SK-N-DZ (cell line): ENCODE measurements at regions not wholly inside any gene's neighbourhood (a gene's known extent, or its start where the extent isn't known, plus 50 kb on each side); places are given as distances from the start of the nearest gene placed in this dataset.

Experiments
- DNase-seq: peaks from one replicate; pipeline ENCODE4 v3.0.0-alpha.2; 2015; ENCODE audit warnings: low spot score

DNA sequence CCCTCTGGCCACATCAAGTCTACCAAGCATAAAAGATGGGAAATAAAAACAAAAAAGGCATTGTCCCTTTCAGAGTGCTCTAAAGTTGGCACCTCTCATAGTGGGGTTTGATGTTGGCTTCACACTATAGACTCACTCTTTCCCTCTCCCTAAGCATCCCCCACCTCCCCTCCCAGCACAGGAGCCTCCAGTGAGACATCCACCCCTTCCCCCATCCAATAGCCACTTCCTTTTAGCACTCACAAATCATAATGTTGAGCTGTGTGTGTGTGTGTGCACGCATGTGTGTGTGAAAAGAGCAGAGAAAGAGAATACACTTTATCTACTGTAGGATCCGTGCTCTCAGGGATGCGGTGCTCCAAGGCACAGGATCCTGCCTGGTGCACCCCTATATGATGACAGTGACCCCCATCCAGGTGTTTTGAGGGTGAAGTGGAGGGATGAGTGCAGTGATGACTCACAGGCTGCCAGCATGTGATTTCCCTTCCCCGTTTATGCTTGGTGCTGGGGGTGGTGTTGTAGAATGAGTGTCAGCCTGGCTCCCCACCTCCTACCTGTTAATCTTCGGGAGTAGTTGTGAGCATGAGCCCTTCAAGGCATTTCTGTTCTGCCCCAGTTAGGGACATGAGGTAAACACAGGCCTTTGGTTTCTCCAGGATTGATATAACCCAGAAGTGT lies 235.2 kb upstream of the B3GAT1 start:
- no peak for DNase-seq

DNA sequence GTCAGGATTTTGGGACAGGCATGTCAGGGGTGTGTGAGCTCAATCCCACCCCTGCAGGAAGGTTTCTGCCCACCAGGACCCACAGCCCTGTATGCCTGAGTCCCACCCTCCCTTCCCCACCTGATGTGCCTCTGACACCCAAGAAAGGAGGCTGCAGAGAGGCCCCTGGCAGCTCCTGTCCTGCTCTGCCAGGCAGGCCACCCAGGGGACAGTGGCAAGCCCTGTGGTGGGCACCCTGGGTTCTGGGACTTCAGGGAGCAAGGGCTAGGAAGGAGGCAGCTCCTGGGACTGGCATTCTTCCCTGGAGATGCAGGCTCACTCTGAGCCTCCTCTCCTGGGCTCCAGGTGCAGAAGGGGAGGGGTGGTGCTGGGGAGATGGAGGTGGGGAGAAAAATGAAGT lies 234.5 kb upstream of the B3GAT1 start:
- no peak for DNase-seq

DNA sequence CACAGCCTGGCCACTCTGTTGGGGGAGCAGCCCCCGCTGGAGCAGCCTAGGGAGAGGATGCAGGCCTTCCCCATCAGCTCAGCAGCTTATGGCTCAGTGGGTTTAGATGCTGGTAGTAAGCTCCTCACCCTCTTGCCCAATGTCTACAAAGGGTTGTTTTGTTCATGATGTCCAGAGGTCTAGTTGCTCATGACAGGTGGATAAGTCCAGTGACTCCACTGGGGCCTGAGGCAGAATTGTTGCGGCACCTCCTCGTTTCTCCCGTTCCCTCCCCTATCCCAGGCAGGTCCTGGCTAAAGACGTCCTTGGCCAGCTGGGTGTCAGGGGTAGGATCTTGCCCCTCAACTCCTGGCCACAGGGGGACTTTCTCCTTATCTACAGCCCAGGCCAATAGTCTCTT lies 233.5 kb upstream of the B3GAT1 start:
- no peak for DNase-seq

DNA sequence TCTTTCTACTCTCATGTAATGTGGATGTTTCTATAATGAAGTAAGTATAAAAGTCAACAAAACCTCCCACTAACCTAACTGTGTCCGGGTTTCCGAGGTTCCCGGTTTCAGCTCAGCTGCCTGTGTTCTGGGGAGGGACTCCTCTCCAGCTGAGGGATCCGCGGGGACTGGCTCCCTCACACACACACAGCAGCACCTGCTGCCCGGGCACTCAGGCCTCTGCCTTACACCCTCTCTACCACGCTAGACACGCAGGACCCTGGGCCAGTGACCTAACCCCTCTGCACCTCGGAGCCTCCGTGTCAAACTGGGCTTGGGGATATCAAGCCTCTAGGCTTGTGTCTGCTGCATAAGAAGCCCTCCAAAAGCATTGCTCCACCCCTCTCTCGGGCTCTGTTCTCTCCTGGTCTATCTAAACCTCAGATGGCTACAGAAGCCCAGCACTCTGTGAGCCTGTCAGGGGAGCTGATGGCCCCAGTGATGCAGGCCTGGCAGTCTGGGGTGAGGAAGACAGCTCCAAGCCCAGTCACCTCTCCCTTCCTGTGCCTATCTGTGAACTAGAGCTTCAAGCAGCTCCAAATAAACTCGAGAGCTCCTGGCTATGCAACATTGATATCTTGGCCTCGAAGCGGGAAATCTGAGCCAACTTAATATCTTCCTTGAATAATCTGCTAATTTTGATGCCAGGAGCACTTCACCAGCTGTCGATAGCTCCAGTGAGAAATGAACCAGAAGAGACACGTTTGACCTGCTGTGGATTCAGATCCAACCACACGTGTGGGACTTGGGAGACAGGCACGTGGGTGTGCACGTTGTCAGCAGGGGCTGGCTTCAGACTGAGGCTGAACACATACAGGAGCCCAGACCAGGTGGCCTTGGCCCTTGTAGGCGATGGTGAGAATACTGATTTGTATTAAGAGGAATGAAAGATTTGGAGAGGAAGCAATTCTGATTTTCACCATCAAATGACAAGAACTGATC lies 232.7 kb upstream of the B3GAT1 start:
- no peak for DNase-seq

DNA sequence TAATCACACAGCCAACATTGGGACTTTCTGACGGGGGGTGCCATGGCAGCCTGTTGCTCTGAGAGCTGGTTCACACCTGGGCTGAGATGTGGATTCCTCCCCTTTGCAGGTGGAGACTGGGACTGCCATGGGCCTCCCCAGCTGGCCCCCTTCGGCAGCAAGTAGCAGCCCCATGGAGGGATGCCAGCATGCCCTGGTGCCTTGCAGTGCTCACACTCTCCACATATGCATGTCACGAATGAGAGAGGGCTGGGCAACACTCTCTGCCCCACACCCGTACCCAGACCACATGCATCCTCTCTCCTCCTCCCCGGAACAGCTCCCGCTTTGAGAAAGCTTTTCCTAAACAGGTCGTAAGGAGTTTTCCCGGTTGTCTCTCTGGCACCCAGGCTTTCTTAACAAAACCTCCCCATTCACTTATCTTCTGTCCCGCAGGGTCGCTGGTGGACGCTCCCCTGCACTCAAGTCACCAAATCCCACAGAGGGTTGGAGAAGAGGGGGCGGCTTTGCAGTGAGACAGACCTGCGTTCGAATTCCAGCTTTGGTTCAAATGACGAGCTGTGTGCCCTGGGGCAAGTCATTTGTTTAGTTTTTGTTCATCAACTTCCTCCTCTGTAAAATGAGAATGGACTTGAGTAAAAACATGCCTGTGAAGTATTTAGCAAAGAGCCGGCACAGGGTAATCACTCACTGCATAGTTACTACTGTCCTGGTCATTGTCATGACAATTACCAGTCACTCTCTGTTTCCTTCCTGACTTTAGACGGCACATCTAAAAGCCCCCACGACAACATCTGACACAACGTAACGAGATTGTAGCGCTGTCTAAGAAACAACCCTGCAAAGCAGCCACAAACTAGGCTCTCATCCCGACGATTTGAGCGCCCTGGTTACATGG lies 231.3 kb upstream of the B3GAT1 start:
- DNase-seq: no peak

DNA sequence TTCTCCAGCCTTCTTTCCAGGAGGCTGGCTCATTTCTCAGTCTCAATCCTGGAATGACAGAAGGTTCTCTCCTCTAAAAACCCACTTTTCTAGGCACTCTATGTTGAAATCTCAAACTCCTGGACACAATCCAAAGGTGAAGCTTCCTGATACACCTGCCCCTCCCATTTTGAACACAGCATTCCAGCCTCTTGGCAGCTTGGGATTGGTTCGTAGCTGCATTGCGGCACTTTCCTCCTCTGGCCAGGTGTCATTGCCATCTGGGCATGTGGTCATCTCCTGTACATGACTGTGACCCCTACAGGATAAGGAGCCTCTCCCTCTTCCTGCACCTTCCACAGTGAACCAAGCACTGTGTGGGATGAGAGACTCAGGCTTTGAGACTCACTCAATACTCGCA lies 230.2 kb upstream of the B3GAT1 start:
- DNase-seq: no peak

DNA sequence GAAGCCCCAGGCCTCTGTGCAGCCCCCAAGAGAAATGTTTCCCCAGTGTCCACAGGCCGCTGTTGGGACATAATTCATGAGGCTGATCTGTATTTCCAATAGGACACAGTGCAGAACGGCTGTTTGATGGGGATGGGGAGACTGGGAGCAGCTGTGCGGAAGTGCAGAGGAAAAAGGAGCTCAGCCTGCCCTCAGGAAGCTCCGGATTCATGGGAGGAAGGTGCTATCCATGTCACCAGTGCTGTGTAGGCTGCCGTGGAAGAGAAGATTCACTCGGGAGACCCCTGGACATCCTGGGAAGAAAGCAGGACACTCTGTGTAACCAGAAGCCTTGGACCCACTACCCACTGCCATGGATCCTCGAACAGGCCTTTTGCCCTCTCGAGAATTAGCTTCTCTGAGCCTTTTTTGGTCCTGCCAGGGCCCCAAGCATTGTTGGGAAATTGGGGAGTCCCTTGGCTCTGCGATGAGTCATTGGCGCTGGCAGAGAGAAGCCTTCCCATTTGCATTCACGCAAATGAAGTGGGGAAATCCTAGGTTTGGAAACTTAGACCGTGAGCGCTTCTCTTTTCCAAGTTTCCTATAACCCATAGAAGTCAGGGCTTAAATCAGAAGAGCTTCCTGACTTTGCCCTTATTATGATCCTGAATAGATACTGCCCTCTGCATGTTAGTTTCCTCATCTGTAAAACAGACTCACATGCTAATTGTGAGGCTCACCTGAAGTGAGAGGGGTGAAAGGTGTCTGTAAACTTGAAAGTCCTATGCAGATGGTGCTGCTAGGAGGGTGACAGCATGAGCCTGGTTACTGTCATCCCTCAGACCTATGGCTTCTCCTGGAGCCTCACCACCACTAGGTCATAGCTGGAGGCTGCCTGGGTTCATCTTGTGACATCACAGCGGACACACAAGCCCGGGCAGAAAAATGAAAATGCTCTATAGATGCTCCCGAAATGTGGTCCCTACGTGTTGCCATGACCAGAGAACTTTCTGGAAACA lies 229.2 kb upstream of the B3GAT1 start:
- no peak for DNase-seq

DNA sequence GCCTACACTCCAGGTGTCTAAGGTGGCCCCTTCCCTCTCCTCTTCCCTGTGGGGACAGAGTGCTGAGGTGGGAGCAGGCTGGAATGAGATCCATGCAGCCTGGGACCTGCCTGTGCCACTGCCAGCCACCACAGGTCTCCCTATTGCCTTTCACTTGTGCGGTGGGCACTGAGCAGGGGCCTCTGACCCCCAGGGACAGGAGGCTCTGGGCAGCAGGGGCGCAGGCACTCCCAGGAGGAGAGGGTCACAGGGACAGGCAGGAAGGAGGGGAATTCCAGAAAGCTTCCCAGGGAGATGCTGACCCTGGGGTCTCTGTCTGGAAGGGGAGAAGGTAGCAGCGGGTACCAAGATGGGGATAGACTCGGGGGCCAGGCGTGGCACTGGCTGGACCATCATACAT lies 228.5 kb upstream of the B3GAT1 start:
- no peak for DNase-seq

DNA sequence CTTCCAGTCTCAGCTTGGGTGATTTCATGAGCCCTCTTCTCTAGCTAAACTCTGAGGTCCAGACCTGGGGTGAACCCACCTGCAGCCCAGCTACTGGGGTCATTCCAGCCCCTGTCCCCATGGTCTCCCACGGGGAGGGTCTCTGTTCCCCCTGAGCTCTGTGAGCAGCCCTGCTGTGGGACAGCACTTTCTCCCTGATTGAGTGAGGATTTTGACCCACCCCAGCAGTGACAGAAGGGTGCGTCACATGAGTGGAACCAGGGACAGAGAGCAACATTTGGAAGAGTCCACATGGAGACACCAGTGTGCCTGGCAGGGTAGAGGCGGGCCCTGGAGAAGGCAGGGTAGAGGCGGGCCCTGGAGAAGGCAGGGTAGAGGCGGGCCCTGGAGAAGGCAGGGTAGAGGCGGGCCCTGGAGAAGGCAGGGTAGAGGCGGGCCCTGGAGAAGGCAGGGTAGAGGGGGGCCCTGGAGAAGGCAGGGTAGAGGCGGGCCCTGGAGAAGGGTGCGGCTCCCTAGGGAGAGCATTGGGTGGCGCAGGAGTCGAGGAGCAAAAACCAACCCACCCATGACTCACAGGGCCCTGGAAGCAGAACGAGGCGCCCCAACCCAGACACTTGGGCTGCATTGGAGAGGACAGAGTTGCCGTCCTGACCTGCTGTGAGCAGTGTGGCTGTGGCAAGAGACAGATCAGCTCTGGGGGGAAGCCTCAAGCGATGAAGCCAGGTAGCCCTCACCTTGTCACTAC lies 227.7 kb upstream of the B3GAT1 start:
- no peak for DNase-seq

DNA sequence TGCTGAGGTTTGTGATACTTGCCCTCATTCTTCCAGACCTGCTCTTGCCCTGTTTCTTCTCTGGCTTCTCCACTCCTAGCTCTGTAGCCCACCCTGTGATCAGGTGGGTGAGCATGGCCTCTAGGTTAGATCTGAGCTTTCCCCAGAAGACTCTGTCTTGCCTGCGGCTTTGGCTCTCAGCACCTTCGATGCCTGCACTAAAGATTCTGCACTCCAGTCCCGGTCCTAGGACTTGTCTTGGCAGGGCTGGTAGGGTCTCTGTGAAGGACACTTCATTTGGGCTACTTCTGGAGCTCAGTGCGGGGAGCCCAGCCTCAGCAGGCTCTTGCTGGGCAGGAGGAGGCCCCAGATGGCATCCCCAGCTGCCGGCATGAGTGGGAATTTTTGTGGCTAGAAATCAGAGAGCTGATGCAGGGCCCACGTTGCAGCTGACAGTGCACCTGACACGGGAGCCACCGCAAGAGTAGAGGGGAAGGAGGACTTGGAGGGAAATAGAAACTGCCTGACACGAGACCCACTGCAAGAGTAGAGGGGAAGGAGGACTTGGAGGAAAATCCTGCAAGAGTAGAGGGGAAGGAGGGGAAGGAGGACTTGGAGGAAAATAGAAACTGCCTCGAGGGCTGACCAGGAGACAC lies 226.9 kb upstream of the B3GAT1 start:
- no peak for DNase-seq

DNA sequence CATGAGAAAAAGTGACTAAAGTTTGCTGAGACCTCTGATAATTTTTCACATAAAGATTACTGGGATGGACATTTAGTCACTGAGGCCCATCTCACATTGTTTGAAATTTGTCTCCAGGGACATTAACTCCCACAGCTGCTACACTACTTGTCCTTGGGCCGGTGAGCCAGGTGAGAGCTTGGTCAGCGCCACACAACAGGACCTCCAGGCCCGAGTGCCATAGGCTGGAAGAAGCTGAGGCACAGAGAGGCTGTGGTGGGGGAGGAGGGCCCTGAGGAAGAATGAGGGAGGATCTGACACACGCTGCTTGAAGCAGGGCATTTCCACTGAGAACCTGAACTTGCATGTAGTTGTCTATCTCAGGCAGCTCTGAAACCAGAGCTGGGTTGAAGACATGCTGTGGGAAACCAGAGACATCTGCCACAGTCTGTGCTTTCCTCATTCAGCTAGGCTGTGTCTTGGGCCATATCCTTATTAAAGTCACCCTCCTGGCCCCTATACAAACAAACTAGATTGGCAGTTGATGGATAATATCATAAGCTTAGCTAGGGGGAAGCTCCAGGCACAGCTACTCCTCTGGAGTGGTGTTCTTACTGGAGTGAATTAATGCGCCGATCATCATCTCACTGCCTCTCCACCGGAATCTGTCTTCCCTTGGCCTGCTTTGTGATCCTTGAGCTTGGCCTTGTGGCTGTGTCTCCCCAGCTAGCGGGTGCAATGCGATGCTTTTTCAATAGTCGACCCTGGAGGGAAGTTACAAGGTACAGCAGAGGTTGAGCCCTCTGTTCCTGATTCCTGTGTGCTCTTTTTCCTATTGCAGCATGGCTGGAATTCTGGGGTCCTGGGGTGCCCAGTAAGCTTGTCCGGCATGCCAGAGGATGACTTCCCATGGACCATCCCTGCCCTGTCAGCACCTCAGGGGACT lies 225.3 kb upstream of the B3GAT1 start:
- no peak for DNase-seq

DNA sequence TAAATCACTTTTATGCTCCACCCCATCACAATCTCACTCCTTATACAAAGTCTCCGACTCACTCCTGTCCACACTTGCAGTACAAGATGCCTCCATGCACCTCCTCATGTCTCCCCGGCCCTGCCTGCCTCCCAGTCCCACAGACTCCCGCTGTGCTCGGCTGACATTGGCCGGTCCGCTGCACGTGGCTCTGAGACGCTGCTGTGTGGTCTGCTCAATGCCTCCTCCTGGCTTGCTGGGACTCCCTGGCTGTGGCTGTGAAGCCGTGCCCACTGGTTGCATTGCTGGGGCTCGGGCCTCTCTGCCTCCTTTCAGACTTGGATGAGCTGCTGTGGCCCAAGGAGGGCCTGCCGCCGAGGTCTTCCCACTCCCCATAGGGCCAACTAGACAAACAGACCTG lies 224.0 kb upstream of the B3GAT1 start:
- DNase-seq: no peak

DNA sequence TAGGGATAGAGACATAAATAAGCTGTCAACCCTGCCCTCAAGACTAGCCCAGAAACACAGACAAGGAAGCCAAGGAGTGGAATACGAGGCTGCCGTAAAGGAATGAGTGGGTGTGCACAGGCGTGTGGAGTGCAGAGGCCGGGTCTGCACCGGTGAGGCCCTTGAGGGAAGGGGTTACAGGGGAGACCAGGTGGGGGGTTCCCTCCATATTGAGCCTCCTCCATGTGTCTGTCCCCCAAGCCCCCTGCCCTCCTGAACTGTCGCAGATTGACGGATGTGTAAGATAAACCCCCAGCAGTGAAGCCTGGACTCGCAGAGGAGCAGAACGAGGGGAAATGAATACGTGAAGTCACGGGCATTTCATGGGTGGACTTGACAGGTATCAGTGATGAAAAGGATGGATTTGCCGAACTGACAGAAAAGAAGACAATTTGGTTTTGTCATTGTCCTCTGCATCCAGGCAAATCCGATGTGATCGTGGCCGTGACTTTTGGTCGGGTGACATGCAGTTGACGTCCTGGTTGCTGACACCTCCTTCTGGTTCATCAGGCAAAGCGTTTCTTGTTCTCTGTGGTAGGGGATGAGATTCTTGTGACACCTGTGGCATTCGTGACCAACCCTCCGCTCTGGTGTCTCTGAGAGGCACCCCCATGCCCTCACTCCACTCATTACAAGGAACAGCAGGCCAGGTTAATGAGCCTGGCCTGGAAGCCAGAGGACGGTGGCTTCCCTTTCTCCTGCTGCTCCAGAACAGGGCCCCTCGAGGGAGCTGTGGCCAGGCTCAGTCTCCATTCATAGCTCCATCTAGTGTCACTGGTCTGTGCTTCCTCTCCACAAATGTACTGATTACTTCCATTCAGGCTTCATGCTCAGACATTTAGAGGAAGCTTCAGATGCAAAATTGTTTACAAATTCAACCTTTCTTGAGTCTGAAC lies 223.1 kb upstream of the B3GAT1 start:
- DNase-seq: no peak

DNA sequence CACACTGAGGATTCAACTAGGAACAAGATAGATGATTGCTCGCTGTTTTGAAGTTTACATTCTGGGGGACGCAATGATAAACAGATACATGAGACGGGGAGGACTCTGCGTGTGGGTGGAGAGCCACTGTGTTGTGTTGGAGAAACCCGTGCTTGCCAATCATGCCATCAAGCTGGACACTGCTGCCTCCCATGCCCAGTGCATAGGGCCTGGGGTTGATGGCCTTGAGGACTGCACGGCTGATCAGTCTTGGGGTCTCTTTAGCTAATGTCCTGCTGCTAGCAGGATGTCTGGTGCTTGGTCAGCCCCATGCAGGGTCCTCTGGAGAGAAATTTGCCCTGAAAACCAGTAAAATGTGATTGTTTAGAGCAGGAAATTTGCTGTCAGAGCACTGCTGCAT lies 221.2 kb upstream of the B3GAT1 start:
- DNase-seq: no peak

DNA sequence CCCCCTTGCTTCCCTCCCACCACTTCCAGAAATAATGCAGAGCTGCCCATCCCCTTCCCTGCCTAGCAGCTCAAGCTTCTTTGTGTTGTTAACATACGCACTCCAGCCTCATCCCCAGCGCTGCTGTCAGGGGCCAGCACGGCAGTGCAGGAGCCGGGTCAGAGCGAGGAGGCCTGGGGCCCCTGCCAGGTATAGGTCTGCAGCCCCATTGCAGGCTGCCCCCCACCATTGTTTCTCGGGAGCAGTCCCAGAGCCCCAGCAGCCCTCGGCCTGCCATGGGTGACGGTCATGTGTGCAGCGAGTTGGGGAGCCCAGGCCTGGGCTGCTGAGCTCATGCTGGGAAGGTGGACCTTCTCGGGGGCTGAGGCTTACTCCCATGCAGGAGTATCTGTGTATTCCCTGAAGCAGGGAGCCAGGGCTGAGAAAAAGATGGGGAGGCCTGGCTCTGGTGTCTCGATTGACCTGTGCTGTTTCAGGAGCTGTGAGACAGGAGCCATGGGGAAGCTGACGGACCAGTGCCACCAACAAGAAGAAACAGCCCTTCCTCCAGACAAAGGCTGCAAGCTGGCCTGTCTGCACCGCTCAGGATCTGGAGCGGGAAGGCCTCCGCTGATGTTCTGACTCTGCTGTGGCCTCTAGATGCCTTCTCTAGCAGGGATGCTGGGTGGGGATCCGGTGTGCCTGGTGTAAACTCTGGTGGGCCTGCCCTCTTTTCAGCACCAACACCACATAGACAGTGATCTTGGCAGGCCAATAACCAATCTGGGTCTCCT lies 220.5 kb upstream of the B3GAT1 start:
- no peak for DNase-seq

DNA sequence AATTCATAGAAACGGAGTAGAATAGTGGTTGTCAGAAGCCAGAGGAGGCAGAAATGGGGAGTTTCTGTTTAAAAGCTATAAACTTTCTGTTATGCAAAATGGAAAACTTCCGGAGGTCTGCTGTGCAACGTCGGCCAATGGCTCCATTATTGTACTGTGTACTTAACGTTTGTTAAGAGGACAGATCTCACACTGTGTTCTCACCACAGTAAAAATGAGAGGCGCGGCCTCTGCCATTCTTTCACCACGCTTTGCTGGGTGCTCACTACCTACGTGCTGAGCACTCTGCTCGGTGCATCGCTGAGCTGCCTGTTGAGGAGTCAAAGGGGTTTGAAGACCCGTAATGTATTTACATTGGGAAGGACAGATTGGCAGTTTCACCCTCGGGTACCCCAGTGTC lies 218.8 kb upstream of the B3GAT1 start:
- DNase-seq: no peak
